T-helper 2 cell treated with Interferon-gamma antibody and Interleukin-4, amounts not matched to agents 5 μg/mL and 100 μg/mL, for 36 hours (primary cell): ENCODE measurements at regions not wholly inside any gene's neighbourhood (a gene's known extent, or its start where the extent isn't known, plus 50 kb on each side); places are given as distances from the start of the nearest gene placed in this dataset.

Source experiments
- DNase-seq: peaks from one replicate; pipeline ENCODE4 v3.0.0; 2021; ENCODE audit warnings: low spot score
- H3K27ac Mint-ChIP-seq: one replicate; pipeline ENCODE4 v1.8.0; 2021; ENCODE audit warnings: mild to moderate bottlenecking, mixed read lengths
- H3K27me3 Mint-ChIP-seq: one replicate; pipeline ENCODE4 v1.8.0; 2021; ENCODE audit warnings: low read depth, mixed read lengths
- H3K36me3 Mint-ChIP-seq: one replicate; pipeline ENCODE4 v1.8.0; 2021; ENCODE audit warnings: low read depth, mixed read lengths
- H3K4me1 Mint-ChIP-seq: one replicate; pipeline ENCODE4 v1.8.0; 2021; ENCODE audit warnings: low read depth, mixed read lengths
- H3K4me3 Mint-ChIP-seq: one replicate; pipeline ENCODE4 v1.8.0; 2022; ENCODE audit warnings: mild to moderate bottlenecking, moderate library complexity, mixed read lengths
- H3K9me3 Mint-ChIP-seq: one replicate; pipeline ENCODE4 v1.8.0; 2021; ENCODE audit warnings: mixed read lengths

GRCh38 chr2:128750328-128751165, 431.9 kb upstream of the HS6ST1 start:
- Mint-ChIP-seq H3K36me3 (no peaks in the 10 kb centered on the region), H3K27me3 (peaks cover 31% of the 10 kb centered on the region), H3K9me3 (no peaks in the 10 kb centered on the region), H3K4me3 (no peak overlapping the region), H3K27ac (no peak overlapping the region), H3K4me1 (peaks cover 14% of the 10 kb centered on the region)
- DNase-seq = no peak

- H3K36me3 Mint-ChIP-seq = no peaks in the 10 kb centered on the region
Measured at GRCh38 chr2:128751746-128752145, 433.1 kb upstream of the HS6ST1 start.

GRCh38 chr2:128752691-128753263, 434.1 kb upstream of the HS6ST1 start:
- no peak for DNase-seq
- no peak overlapping the region for H3K27ac Mint-ChIP-seq
- peaks cover 26% of the 10 kb centered on the region for H3K27me3 Mint-ChIP-seq
- H3K4me3 Mint-ChIP-seq = no peak overlapping the region
- no peaks in the 10 kb centered on the region for H3K36me3 Mint-ChIP-seq
- H3K9me3 Mint-ChIP-seq = no peaks in the 10 kb centered on the region
- peaks cover 14% of the 10 kb centered on the region for H3K4me1 Mint-ChIP-seq

More at GRCh38 chr2:128751746-128752145, 433.1 kb upstream of the HS6ST1 start:
- Mint-ChIP-seq H3K4me3 (no peak overlapping the region), H3K27me3 (peaks cover 26% of the 10 kb centered on the region), H3K27ac (no peak overlapping the region), H3K4me1 (peaks cover 14% of the 10 kb centered on the region), H3K9me3 (no peaks in the 10 kb centered on the region)
- no peak for DNase-seq

GRCh38 chr2:128753321-128753720, 434.7 kb upstream of the HS6ST1 start:
- H3K4me1 Mint-ChIP-seq = peaks cover 14% of the 10 kb centered on the region
- no peak overlapping the region for H3K4me3 Mint-ChIP-seq
- no peak for DNase-seq
- H3K36me3 Mint-ChIP-seq = no peaks in the 10 kb centered on the region
- no peak overlapping the region for H3K27ac Mint-ChIP-seq
- H3K27me3 Mint-ChIP-seq = peaks cover 26% of the 10 kb centered on the region
- H3K9me3 Mint-ChIP-seq = no peaks in the 10 kb centered on the region

GRCh38 chr2:128753800-128754199, 435.1 kb upstream of the HS6ST1 start:
- Mint-ChIP-seq H3K4me1 (peaks cover 14% of the 10 kb centered on the region), H3K4me3 (no peak overlapping the region), H3K36me3 (no peaks in the 10 kb centered on the region), H3K9me3 (no peaks in the 10 kb centered on the region), H3K27ac (no peak overlapping the region), H3K27me3 (peaks cover 23% of the 10 kb centered on the region)
- DNase-seq = no peak

GRCh38 chr2:128754246-128754724, 435.6 kb upstream of the HS6ST1 start:
- peak; percentile 22 for DNase-seq
- Mint-ChIP-seq H3K9me3 (no peaks in the 10 kb centered on the region), H3K27me3 (peaks cover 21% of the 10 kb centered on the region), H3K27ac (no peak overlapping the region), H3K4me1 (peaks cover 14% of the 10 kb centered on the region), H3K4me3 (peak overlapping the region; percentile 35), H3K36me3 (no peaks in the 10 kb centered on the region)

- no peak overlapping the region for H3K27ac Mint-ChIP-seq
- H3K27me3 Mint-ChIP-seq = peaks cover 21% of the 10 kb centered on the region
- peaks cover 14% of the 10 kb centered on the region for H3K4me1 Mint-ChIP-seq
- H3K9me3 Mint-ChIP-seq = no peaks in the 10 kb centered on the region
- H3K36me3 Mint-ChIP-seq = no peaks in the 10 kb centered on the region
- no peak overlapping the region for H3K4me3 Mint-ChIP-seq
- DNase-seq = no peak
Measured at GRCh38 chr2:128755695-128756364, 437.2 kb upstream of the HS6ST1 start.

GRCh38 chr2:128756365-128756717, 437.7 kb upstream of the HS6ST1 start:
- Mint-ChIP-seq H3K36me3 (no peaks in the 10 kb centered on the region), H3K4me3 (no peak overlapping the region), H3K4me1 (peaks cover 14% of the 10 kb centered on the region), H3K27me3 (peaks cover 21% of the 10 kb centered on the region), H3K27ac (no peak overlapping the region), H3K9me3 (no peaks in the 10 kb centered on the region)
- DNase-seq = no peak

GRCh38 chr2:128765811-128766210, 447.1 kb upstream of the HS6ST1 start:
- peaks cover 11% of the 10 kb centered on the region for H3K27me3 Mint-ChIP-seq
- no peak overlapping the region for H3K27ac Mint-ChIP-seq
- no peaks in the 10 kb centered on the region for H3K4me1 Mint-ChIP-seq
- H3K9me3 Mint-ChIP-seq = peaks cover 15% of the 10 kb centered on the region
- DNase-seq = no peak
- H3K36me3 Mint-ChIP-seq = no peaks in the 10 kb centered on the region
- H3K4me3 Mint-ChIP-seq = no peak overlapping the region

- H3K36me3 Mint-ChIP-seq = no peaks in the 10 kb centered on the region
- peaks cover 10% of the 10 kb centered on the region for H3K9me3 Mint-ChIP-seq
- H3K4me3 Mint-ChIP-seq = no peak overlapping the region
- no peak overlapping the region for H3K27ac Mint-ChIP-seq
- peaks cover 5% of the 10 kb centered on the region for H3K27me3 Mint-ChIP-seq
- H3K4me1 Mint-ChIP-seq = no peaks in the 10 kb centered on the region
- no peak for DNase-seq
Measured at GRCh38 chr2:128768041-128768440, 449.4 kb upstream of the HS6ST1 start.

GRCh38 chr2:128769457-128770142, 450.9 kb upstream of the HS6ST1 start:
- Mint-ChIP-seq H3K27me3 (no peaks in the 10 kb centered on the region), H3K27ac (no peak overlapping the region)

GRCh38 chr2:128770143-128771085, 451.7 kb upstream of the HS6ST1 start:
- H3K27me3 Mint-ChIP-seq = no peaks in the 10 kb centered on the region
- no peak for DNase-seq
- no peaks in the 10 kb centered on the region for H3K9me3 Mint-ChIP-seq
- no peaks in the 10 kb centered on the region for H3K4me1 Mint-ChIP-seq
- H3K4me3 Mint-ChIP-seq = no peak overlapping the region
- no peaks in the 10 kb centered on the region for H3K36me3 Mint-ChIP-seq
- H3K27ac Mint-ChIP-seq = no peak overlapping the region

More at GRCh38 chr2:128769457-128770142, 450.9 kb upstream of the HS6ST1 start:
- no peaks in the 10 kb centered on the region for H3K4me1 Mint-ChIP-seq
- no peak for DNase-seq
- no peaks in the 10 kb centered on the region for H3K9me3 Mint-ChIP-seq
- H3K4me3 Mint-ChIP-seq = no peak overlapping the region
- H3K36me3 Mint-ChIP-seq = no peaks in the 10 kb centered on the region

GRCh38 chr2:128771401-128771800, 452.7 kb upstream of the HS6ST1 start:
- Mint-ChIP-seq H3K9me3 (no peaks in the 10 kb centered on the region), H3K27me3 (no peaks in the 10 kb centered on the region), H3K36me3 (no peaks in the 10 kb centered on the region), H3K27ac (no peak overlapping the region), H3K4me3 (no peak overlapping the region), H3K4me1 (no peaks in the 10 kb centered on the region)
- no peak for DNase-seq
